ENCODE measurements at regions not wholly inside any gene's neighbourhood (a gene's known extent, or its start where the extent isn't known, plus 50 kb on each side); places are given as distances from the start of the nearest gene placed in this dataset.

DNA sequence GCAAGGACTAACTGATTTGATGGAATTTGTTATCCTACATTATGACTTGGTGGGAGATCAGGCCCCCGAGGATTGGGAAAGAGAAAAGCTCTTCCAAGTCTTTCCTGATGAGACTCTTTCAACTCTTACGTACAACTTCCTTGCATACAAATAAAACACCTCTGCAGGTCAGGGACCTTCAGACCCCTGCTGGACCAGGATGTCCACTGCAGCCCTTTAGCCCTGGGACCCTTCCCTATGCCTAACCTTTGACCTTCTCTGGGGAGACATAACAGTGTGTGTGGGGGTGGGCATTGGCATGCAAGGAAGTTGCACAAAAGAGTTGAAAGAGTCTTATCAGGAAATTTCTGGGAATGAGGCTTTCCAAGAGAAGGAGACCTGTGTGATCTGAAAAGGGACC lies 859.4 kb downstream of the TYW1 start:
- peak in 1 of 2 experiments; percentile 45 for DNase-seq (ENCODE audit: low read depth in 1 of 2, low spot score in 2 of 2)
- H3K9ac ChIP-seq (replicated peaks in 1 of 4; ENCODE audit: extremely low read depth in 1 of 4, low read depth in 3 of 4, low read length in 3 of 4) = no peak overlapping the region
- H2BK120ac ChIP-seq (replicated peaks; ENCODE audit: low read depth, low read length) = no peak overlapping the region
- H3K4ac ChIP-seq (replicated peaks; ENCODE audit: insufficient read length, low read depth, low read length) = no peak overlapping the region
- no peak overlapping the region for H2AFZ ChIP-seq (ENCODE audit: low read length)
- H2BK5ac ChIP-seq (ENCODE audit: low read depth, low read length) = no peak overlapping the region
- H2AK5ac ChIP-seq (ENCODE audit: low read depth, low read length) = no peak overlapping the region
- H3K14ac ChIP-seq (ENCODE audit: insufficient read length) = no peak overlapping the region
- H3K36me3 ChIP-seq (ENCODE audit: control insufficient read depth in 2 of 4, insufficient read depth in 4 of 4, low read length in 3 of 4) = no peaks in the 10 kb centered on the region
- no peak overlapping the region for H2BK15ac ChIP-seq (ENCODE audit: low read length)
- H3K4me2 ChIP-seq (ENCODE audit: insufficient read depth in 1 of 2, low read depth in 2 of 2, low read length in 2 of 2) = no peak overlapping the region
- no peak for FAIRE-seq
- no peaks in the 10 kb centered on the region for H3K79me2 ChIP-seq (ENCODE audit: control insufficient read depth in 1 of 2, insufficient read depth in 2 of 2, low read length in 2 of 2)
- H3K4me3 ChIP-seq (ENCODE audit: extremely low read depth in 1 of 4, insufficient read depth in 2 of 4, low read depth in 3 of 4, low read length in 4 of 4) = no peak overlapping the region
- no peak overlapping the region for H3K23ac ChIP-seq (ENCODE audit: insufficient read length)
- H3K4me1 ChIP-seq (replicated peaks in 1 of 4; ENCODE audit: control insufficient read depth in 3 of 4, insufficient read depth in 4 of 4, low read length in 3 of 4) = no peaks in the 10 kb centered on the region
- no peak overlapping the region for H3K27ac ChIP-seq (ENCODE audit: low read depth, low read length)
- H3K56ac ChIP-seq (replicated peaks; ENCODE audit: insufficient read length, low read depth, low read length) = no peak overlapping the region
- no peaks in the 10 kb centered on the region for H3K23me2 ChIP-seq (ENCODE audit: low read depth, low read length)
- no peak overlapping the region for H3K18ac ChIP-seq (ENCODE audit: extremely low read depth, low read length)
- H2BK12ac ChIP-seq (ENCODE audit: low read depth, low read length) = no peak overlapping the region
- no peaks in the 10 kb centered on the region for H3K9me3 ChIP-seq (ENCODE audit: insufficient read depth in 2 of 2, low read depth in 1 of 2, low read length in 1 of 2)
- CTCF ChIA-PET (ENCODE audit: partially characterized antibody) = interaction anchor here (0.7 to 1.5 kb wide), 3 partner anchors 9 to 193 kb away, joined by 3 read pairs; no protein-coding TSS in a partner anchor
- H4K5ac ChIP-seq (ENCODE audit: insufficient read length, low read depth, low read length) = no peak overlapping the region
- no peak overlapping the region for H4K91ac ChIP-seq (replicated peaks; ENCODE audit: insufficient read length, low read length)
- TF ChIP-seq, protein P1, sequence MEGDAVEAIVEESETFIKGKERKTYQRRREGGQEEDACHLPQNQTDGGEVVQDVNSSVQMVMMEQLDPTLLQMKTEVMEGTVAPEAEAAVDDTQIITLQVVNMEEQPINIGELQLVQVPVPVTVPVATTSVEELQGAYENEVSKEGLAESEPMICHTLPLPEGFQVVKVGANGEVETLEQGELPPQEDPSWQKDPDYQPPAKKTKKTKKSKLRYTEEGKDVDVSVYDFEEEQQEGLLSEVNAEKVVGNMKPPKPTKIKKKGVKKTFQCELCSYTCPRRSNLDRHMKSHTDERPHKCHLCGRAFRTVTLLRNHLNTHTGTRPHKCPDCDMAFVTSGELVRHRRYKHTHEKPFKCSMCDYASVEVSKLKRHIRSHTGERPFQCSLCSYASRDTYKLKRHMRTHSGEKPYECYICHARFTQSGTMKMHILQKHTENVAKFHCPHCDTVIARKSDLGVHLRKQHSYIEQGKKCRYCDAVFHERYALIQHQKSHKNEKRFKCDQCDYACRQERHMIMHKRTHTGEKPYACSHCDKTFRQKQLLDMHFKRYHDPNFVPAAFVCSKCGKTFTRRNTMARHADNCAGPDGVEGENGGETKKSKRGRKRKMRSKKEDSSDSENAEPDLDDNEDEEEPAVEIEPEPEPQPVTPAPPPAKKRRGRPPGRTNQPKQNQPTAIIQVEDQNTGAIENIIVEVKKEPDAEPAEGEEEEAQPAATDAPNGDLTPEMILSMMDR (IDR thresholded peaks at IDR 0.05; ENCODE audit: control extremely low read depth in 1 of 3, insufficient read depth in 1 of 3, low read depth in 1 of 3, low read length in 3 of 3) = peak in 2 of 3 experiments; percentile 13 to 43; a peak in 2 of 4 replicates
- peak in 1 of 2 experiments; percentile 40; a peak in 2 of 4 replicates for TF ChIP-seq RAD21 (IDR thresholded peaks at IDR 0.05 in 1 of 2, conservative IDR thresholded peaks at IDR 0.05 in 1 of 2; ENCODE audit: low read depth in 2 of 2, low read length in 2 of 2)
- no peak for TF ChIP-seq CBX8 (IDR thresholded peaks at IDR 0.05; ENCODE audit: borderline replicate concordance, low read depth, low read length)
- POLR2A ChIA-PET (ENCODE audit: partially characterized antibody) = no interaction called here
- no peaks in the 10 kb centered on the region for H4K20me1 ChIP-seq (replicated peaks in 1 of 2; ENCODE audit: control insufficient read depth in 1 of 2, insufficient read depth in 2 of 2, low read length in 2 of 2)
- H4K8ac ChIP-seq (ENCODE audit: extremely low read depth, insufficient read depth, low read length) = no peak overlapping the region
- H3K79me1 ChIP-seq (ENCODE audit: low read depth, low read length) = no peaks in the 10 kb centered on the region
- WGBS, 2 experiments (ENCODE audit: extremely low coverage in 1 of 2, insufficient coverage in 1 of 2, insufficient read length in 1 of 2, insufficient replicate concordance in 2 of 2, low coverage in 1 of 2, low lambda C conversion rate in 2 of 2, missing lambda C conversion rate in 1 of 2) = 59% methylated on average over 2 of the region's 2 CpGs; no CpG with 5 or more reads in 1 of the 2 experiments
- H3K27me3 ChIP-seq (replicated peaks in 1 of 4; ENCODE audit: control insufficient read depth in 3 of 4, extremely low read depth in 1 of 4, insufficient read depth in 3 of 4, low read length in 3 of 4) = no peaks in the 10 kb centered on the region
- H2BK20ac ChIP-seq (ENCODE audit: low read length) = no peak overlapping the region

All from H1 (cell line).